Esophagus squamous epithelium (tissue), 5 donors: ENCODE measurements at regions not wholly inside any gene's neighbourhood (a gene's known extent, or its start where the extent isn't known, plus 50 kb on each side); places are given as distances from the start of the nearest gene placed in this dataset.

ENCODE experiments used
- DNase-seq: peaks from one replicate; lab custom pipeline; 2025; lab: John Stamatoyannopoulos, UW
- H3K27ac ChIP-seq, 4 donors: fragments of 200-600 bp; sonication (generic); one replicate each; pipeline ENCODE4 v1.5.1; 2016 to 2019; ENCODE audit warnings: mild to moderate bottlenecking in 1 of 4
- H3K27me3 ChIP-seq, 4 donors: fragments of 200-600 bp; sonication (generic); 1 replicate in 3 of 4; 2 replicates in 1 of 4; pipeline versions ENCODE4 v1.5.1 to v1.6.0; 2017 to 2021; ENCODE audit warnings: antibody characterized with exemption in 1 of 4
- H3K36me3 ChIP-seq, 3 donors: fragments of 200-600 bp; sonication (generic); one replicate each; pipeline ENCODE4 v1.5.1; 2016 to 2019
- H3K4me1 ChIP-seq, 3 donors: fragments of 200-600 bp; sonication (generic); one replicate each; pipeline ENCODE4 v1.5.1; 2017 to 2019
- H3K4me3 ChIP-seq, 4 donors: fragments of 200-600 bp; sonication (generic); 1 replicate in 3 of 4; 2 replicates in 1 of 4; pipeline ENCODE4 v1.5.1; 2016 to 2019; ENCODE audit warnings: mild to moderate bottlenecking in 2 of 4, moderate library complexity in 1 of 4
- H3K9me3 ChIP-seq, 3 donors: fragments of 200-600 bp; sonication (generic); one replicate each; pipeline ENCODE4 v1.5.1; 2016 to 2019
- CTCF ChIP-seq, 6 experiments: fragments of 450-650 bp in 4 of 6; fragments of 200-600 bp in 2 of 6; sonication (generic) in 2 of 6; IDR thresholded peaks; one replicate each; pipeline ENCODE4 v1.5.1; 2016 to 2019; ENCODE audit warnings: antibody characterized with exemption in 6 of 6, mild to moderate bottlenecking in 4 of 6, moderate library complexity in 4 of 6
- POLR2A ChIP-seq, 4 donors: fragments of 450-650 bp; IDR thresholded peaks; one replicate each; pipeline ENCODE4 v1.6.1; 2017; ENCODE audit warnings: antibody characterized with exemption in 4 of 4, mild to moderate bottlenecking in 4 of 4, moderate library complexity in 3 of 4
- WGBS, 2 donors: methylation state at CpG; one replicate each; pipeline ENCODE4 v1.1.5; 2018; 5-methylcytosine and 5-hydroxymethylcytosine counted together
- intact Hi-C: fragments of 100-400 bp; cut with DNase I; formaldehyde crosslinking; loops from one replicate; pipeline ENCODE4 v1.15.0; 2022
- donor health status: DM: yes; HTN: yes; CAD: no.

- DNase-seq, result no peak
- H3K9me3 ChIP-seq, result no peaks in the 10 kb centered on the region
- 93 to 97% methylated on average over 2 to 3 of the region's 3 CpGs for whole genome bisulfite sequencing, 2 donors
- H3K27ac ChIP-seq, result no peak overlapping the region
- H3K4me1 ChIP-seq, result no peaks in the 10 kb centered on the region
- H3K27me3 ChIP-seq, result no peaks in the 10 kb centered on the region
- H3K36me3 ChIP-seq, result no peaks in the 10 kb centered on the region
- no peak overlapping the region for H3K4me3 ChIP-seq
- no peak for TF ChIP-seq CTCF (IDR thresholded peaks at IDR 0.05)
- no peak for TF ChIP-seq POLR2A (IDR thresholded peaks at IDR 0.05)
- intact Hi-C loops, result loop anchor here (10.0 kb wide), 1 partner anchor 641 kb away; no protein-coding TSS in a partner anchor
Measured at GRCh38 chr13:22275393-22275792, 604.5 kb downstream of the FGF9 start.

- no peak for DNase-seq
- TF ChIP-seq POLR2A (IDR thresholded peaks at IDR 0.05), result no peak
- no peak for TF ChIP-seq CTCF (IDR thresholded peaks at IDR 0.05)
- intact Hi-C loops, result loop anchor here (10.0 kb wide), 1 partner anchor 642 kb away; no protein-coding TSS in a partner anchor
- H3K27me3 ChIP-seq, result no peaks in the 10 kb centered on the region
- H3K27ac ChIP-seq, result no peak overlapping the region
- 75 to 80% methylated on average over 3 of the region's 5 CpGs for WGBS, 2 donors
- H3K36me3 ChIP-seq, result no peaks in the 10 kb centered on the region
- no peaks in the 10 kb centered on the region for H3K9me3 ChIP-seq
- no peak overlapping the region for H3K4me3 ChIP-seq
- no peaks in the 10 kb centered on the region for H3K4me1 ChIP-seq
Measured at GRCh38 chr13:22276616-22277015, 605.7 kb downstream of the FGF9 start.

GRCh38 chr13:22278336-22278929 lies 607.6 kb downstream of the FGF9 start:
- H3K4me3 ChIP-seq, result no peak overlapping the region
- H3K9me3 ChIP-seq, result no peaks in the 10 kb centered on the region
- H3K27me3 ChIP-seq, result no peaks in the 10 kb centered on the region
- TF ChIP-seq CTCF (IDR thresholded peaks at IDR 0.05) (peak; percentile 16 to 56 (median 37)), POLR2A (IDR thresholded peaks at IDR 0.05) (no peak)
- WGBS, 2 donors, result 26 to 28% methylated on average over 5 of the region's 5 CpGs
- H3K36me3 ChIP-seq, result no peaks in the 10 kb centered on the region
- H3K27ac ChIP-seq, result no peak overlapping the region
- DNase-seq, result no peak
- H3K4me1 ChIP-seq, result no peaks in the 10 kb centered on the region
- intact Hi-C loops, result loop anchor here (10.0 kb wide), 1 partner anchor 644 kb away; no protein-coding TSS in a partner anchor

GRCh38 chr13:22285867-22286266 lies 615.0 kb downstream of the FGF9 start:
- no peak overlapping the region for H3K27ac ChIP-seq
- intact Hi-C loops, result no loop called here
- 82 to 89% methylated on average over 4 of the region's 4 CpGs for WGBS, 2 donors
- no peaks in the 10 kb centered on the region for H3K36me3 ChIP-seq
- H3K27me3 ChIP-seq, result no peaks in the 10 kb centered on the region
- DNase-seq, result no peak
- H3K4me3 ChIP-seq, result no peak overlapping the region
- H3K4me1 ChIP-seq, result no peaks in the 10 kb centered on the region
- no peaks in the 10 kb centered on the region for H3K9me3 ChIP-seq
- no peak for TF ChIP-seq CTCF (IDR thresholded peaks at IDR 0.05)
- no peak for TF ChIP-seq POLR2A (IDR thresholded peaks at IDR 0.05)

GRCh38 chr13:22286338-22286737 lies 615.5 kb downstream of the FGF9 start:
- intact Hi-C loops, result no loop called here
- H3K9me3 ChIP-seq, result no peaks in the 10 kb centered on the region
- WGBS, 2 donors, result 62 to 75% methylated on average over 4 of the region's 4 CpGs
- no peak overlapping the region for H3K27ac ChIP-seq
- H3K36me3 ChIP-seq, result no peaks in the 10 kb centered on the region
- TF ChIP-seq POLR2A (IDR thresholded peaks at IDR 0.05), result no peak
- TF ChIP-seq CTCF (IDR thresholded peaks at IDR 0.05), result no peak
- no peak overlapping the region for H3K4me3 ChIP-seq
- DNase-seq, result no peak
- H3K4me1 ChIP-seq, result no peaks in the 10 kb centered on the region
- H3K27me3 ChIP-seq, result no peaks in the 10 kb centered on the region
